IPS-20b (cell line): ENCODE measurements at regions not wholly inside any gene's neighbourhood (a gene's known extent, or its start where the extent isn't known, plus 50 kb on each side); places are given as distances from the start of the nearest gene placed in this dataset.
"Not testable (repeated sequence)": the region's sequence is repeated elsewhere in the genome, so short reads cannot be mapped to it uniquely, and the experiment has no call there.

Experiments used
- H3K27ac ChIP-seq: one replicate; pipeline ENCODE4 v1.5.1; 2013; ENCODE audit warnings: low read length
- H3K27me3 ChIP-seq: 2 replicates; pipeline ENCODE4 v1.6.1; 2013; ENCODE audit warnings: mild to moderate bottlenecking, low read length, inconsistent platforms; ENCODE audit not compliant: insufficient read depth
- H3K36me3 ChIP-seq: 2 replicates; pipeline ENCODE4 v1.6.1; 2013; ENCODE audit warnings: low read depth, mild to moderate bottlenecking, inconsistent platforms, low read length, moderate library complexity; ENCODE audit not compliant: insufficient read depth
- H3K4me1 ChIP-seq: 2 replicates; pipeline ENCODE4 v1.6.1; 2013; ENCODE audit warnings: mild to moderate bottlenecking, control low read depth, inconsistent platforms, low read length, moderate library complexity; ENCODE audit not compliant: insufficient read depth
- H3K4me3 ChIP-seq: 2 replicates; pipeline ENCODE4 v1.5.1; 2013; ENCODE audit warnings: mild to moderate bottlenecking, low read length, inconsistent platforms
- H3K9ac ChIP-seq: 2 replicates; pipeline ENCODE4 v1.6.1; 2013; ENCODE audit warnings: low read depth, mild to moderate bottlenecking, inconsistent platforms, low read length, moderate library complexity
- H3K9me3 ChIP-seq: 2 replicates; pipeline ENCODE4 v1.6.1; 2013; ENCODE audit warnings: mild to moderate bottlenecking, low read depth, low read length, inconsistent platforms; ENCODE audit not compliant: insufficient read depth

DNA sequence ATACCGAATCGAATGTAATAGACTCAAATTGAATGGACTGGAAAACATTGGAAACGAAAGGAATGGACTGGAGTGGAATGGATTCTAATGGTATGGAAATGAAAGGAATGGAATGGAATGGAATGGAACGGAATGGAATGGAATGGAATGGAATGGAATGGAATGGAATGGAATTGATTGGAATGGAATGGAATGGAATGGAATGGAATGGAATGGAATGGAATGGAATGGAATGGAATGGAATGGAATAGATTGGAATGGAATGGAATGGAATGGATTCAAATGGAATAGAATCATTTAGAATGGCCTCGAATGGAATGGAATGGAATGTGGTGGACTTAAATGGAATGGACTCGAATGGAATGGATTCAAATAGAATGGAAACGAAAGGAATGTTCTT, 1057.5 kb upstream of the USP9Y start:
- H3K4me3 ChIP-seq, H3K36me3 ChIP-seq, H3K9ac ChIP-seq, H3K27ac ChIP-seq, H3K4me1 ChIP-seq, H3K27me3 ChIP-seq: not testable (repeated sequence)
- H3K9me3 ChIP-seq = peaks cover 58% of the 10 kb centered on the region

DNA sequence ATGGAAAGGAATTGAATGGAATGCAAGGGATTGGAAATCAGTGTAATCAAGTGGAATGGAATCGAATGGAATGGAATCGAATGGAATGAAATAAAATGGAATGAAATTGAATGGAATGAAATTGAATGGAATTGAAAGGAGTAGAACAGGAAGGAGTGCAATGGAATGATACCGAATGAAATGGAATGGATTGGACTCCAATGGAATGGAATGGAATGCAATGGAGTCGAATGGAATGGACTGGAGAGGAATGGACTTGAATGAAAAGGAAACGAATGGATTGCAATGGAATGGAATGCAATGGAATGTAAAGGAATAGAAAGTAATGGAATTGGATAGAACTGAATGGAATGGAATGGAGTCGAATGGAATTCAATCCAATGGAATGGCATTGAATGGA, 1032.8 kb upstream of the USP9Y start:
- Histone ChIP-seq H3K27me3 (no peaks in the 10 kb centered on the region), H3K9ac (no peak overlapping the region), H3K4me3 (no peak overlapping the region), H3K9me3 (no peaks in the 10 kb centered on the region; the same call in none of the 2 replicates), H3K4me1 (no peaks in the 10 kb centered on the region), H3K27ac (no peak overlapping the region), H3K36me3 (no peaks in the 10 kb centered on the region)
